ENCODE measurements at regions not wholly inside any gene's neighbourhood (a gene's known extent, or its start where the extent isn't known, plus 50 kb on each side); places are given as distances from the start of the nearest gene placed in this dataset.
"Not testable (repeated sequence)": the region's sequence is repeated elsewhere in the genome, so short reads cannot be mapped to it uniquely, and the experiment has no call there.

DNA sequence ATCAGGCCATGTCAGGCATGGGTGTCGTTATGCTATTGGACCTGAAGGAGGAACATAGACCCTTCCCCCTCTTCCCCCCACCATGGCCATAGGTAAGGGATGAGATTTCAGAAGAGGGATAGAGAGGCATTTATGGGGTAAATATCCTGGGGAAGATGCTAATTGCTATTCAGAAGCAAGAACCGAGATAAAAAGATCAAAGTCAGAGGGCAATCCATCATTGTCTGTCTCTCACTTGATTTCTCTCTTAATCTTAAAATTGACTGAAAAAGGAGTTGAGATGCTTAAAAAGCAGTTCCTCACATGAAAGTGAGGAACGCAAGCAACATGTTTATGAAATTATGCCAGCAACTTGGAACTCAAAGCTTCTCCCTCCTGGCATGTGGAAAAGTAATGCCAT, 212.0 kb downstream of the RPAP3 start:
- Histone ChIP-seq H3K36me3 (no peaks in the 10 kb centered on the region), H3K27me3 (replicated peaks) (no peaks in the 10 kb centered on the region; the same call in 1 of the 2 replicates), H3K27ac (no peak overlapping the region), H3K4me3 (no peak overlapping the region), H3K9me3 (replicated peaks) (no peaks in the 10 kb centered on the region), H3K4me1 (replicated peaks) (no peaks in the 10 kb centered on the region)
- DNase-seq (ENCODE audit: low read depth in 1 of 2, low spot score in 2 of 2), result no peak

DNA sequence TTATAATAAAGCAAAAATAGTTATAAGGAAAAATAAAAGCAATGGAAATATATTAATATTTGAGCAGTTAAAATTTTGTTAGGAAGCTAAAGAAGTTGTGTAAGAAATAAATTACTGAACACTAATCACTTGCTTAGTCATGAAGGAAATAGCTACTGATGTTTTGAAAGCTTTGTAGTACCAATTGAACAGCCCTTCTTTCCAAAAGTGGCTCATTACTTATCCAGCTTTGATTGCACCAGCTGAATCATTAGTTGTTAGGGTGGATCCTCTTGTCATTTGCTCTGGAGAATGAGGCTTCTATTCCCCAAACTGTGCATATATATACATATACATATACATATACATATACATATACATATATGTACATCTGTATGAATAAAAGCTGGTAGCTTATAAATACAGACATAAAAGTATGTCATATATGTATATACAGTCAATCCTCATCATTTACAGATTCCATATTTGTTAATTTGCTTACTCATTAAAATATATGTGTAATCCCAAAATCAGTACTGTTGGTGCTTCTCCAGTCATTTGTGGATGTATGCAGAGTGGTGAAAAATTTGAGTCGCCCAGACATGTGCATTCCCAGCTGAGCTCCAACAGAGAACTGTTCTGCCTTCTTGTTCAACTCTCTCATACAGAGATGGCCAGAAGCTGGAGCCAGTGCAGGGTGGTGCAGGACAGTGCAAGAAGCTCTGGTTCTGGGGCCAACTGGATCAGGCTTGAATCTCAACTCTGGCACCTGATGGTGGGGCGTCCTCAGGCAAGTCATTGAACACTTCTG, 214.1 kb downstream of the RPAP3 start:
- H3K27me3 ChIP-seq (replicated peaks), result no peaks in the 10 kb centered on the region; the same call in 1 of the 2 replicates
- no peaks in the 10 kb centered on the region for H3K9me3 ChIP-seq (replicated peaks)
- no peak for DNase-seq (ENCODE audit: low read depth in 1 of 2, low spot score in 2 of 2)
- no peak overlapping the region for H3K27ac ChIP-seq
- H3K36me3 ChIP-seq, result no peaks in the 10 kb centered on the region
- no peak overlapping the region for H3K4me3 ChIP-seq
- H3K4me1 ChIP-seq (replicated peaks), result peaks cover 11% of the 10 kb centered on the region

DNA sequence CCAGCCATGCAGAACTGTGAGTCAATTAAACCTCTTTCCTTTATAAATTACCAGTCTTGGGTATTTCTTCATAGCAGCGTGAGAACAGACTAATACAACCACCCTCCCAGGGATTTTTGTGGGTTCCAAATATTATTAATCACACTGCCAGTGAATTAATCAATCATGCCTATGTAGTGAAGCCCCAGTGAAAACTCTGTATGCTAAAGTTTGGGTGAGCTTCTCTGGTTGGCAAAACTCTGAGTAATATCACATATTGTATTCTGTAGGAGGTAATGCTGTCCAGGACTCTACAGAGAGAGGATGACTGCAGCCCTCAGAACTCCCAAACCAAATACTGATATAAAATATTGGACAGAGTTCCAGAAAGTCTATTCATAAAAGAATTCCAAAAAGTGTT, 216.9 kb downstream of the RPAP3 start:
- H3K36me3 ChIP-seq, result no peaks in the 10 kb centered on the region
- H3K4me3 ChIP-seq, result no peak overlapping the region
- H3K4me1 ChIP-seq (replicated peaks), result peaks cover 11% of the 10 kb centered on the region
- DNase-seq (ENCODE audit: low read depth in 1 of 2, low spot score in 2 of 2), result no peak
- H3K27ac ChIP-seq, result no peak overlapping the region
- peaks cover 3% of the 10 kb centered on the region; the same call in 1 of the 2 replicates for H3K27me3 ChIP-seq (replicated peaks)
- no peaks in the 10 kb centered on the region for H3K9me3 ChIP-seq (replicated peaks)

DNA sequence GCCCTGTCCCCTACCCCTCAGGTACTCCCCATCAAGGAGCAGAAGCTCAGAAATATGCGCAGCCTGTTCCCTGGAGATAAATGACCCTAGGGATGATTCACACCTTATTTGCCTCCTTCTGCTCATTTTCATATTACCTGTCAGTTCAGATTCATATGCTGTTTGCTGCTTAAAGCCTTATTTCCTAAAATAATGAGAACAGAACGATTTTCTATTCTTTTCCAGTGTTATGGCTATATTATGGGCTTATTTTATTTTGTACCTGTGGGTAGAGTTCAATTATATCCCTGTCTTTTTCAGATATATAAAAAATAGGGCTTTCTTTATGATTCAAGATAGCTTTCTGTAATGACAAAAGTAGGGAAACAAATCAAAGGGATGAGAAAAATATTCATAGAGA, 224.8 kb downstream of the RPAP3 start:
- H3K27ac ChIP-seq, result no peak overlapping the region
- H3K4me1 ChIP-seq (replicated peaks), result no peaks in the 10 kb centered on the region
- no peaks in the 10 kb centered on the region for H3K36me3 ChIP-seq
- H3K27me3 ChIP-seq (replicated peaks), result 0 out of 2 replicates have a peak, but pooled peaks cover 9% of the 10 kb centered on the region
- no peak for DNase-seq (ENCODE audit: low read depth in 1 of 2, low spot score in 2 of 2)
- peaks cover under 1% of the 10 kb centered on the region; the same call in 1 of the 2 replicates for H3K9me3 ChIP-seq (replicated peaks)
- H3K4me3 ChIP-seq, result no peak overlapping the region

DNA sequence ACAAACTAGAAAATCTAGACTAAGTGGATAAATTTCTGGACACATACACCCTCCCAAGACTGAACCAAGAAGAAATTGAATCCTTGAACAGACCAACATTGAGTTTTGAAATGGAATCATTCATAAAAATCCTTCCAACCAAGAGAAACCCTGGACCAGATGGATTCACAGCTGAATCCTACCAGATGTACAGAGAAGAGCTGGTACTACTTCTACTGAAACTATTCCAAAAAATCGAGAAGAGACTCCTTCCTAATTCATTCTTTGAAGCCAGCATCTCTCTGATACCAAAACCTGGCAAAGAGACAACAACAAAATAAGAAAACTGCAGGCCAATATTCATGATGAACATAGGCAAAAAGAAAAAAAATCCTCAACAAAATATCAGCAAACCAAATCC, 227.4 kb downstream of the RPAP3 start:
- no peak for DNase-seq (ENCODE audit: low read depth in 1 of 2, low spot score in 2 of 2)
- no peak overlapping the region for H3K4me3 ChIP-seq
- H3K9me3 ChIP-seq (replicated peaks), result peaks cover 12% of the 10 kb centered on the region
- H3K27me3 ChIP-seq (replicated peaks), result 0 out of 2 replicates have a peak, but pooled peaks cover 7% of the 10 kb centered on the region
- no peaks in the 10 kb centered on the region for H3K36me3 ChIP-seq
- H3K27ac ChIP-seq, result no peak overlapping the region
- H3K4me1 ChIP-seq (replicated peaks), result no peaks in the 10 kb centered on the region

DNA sequence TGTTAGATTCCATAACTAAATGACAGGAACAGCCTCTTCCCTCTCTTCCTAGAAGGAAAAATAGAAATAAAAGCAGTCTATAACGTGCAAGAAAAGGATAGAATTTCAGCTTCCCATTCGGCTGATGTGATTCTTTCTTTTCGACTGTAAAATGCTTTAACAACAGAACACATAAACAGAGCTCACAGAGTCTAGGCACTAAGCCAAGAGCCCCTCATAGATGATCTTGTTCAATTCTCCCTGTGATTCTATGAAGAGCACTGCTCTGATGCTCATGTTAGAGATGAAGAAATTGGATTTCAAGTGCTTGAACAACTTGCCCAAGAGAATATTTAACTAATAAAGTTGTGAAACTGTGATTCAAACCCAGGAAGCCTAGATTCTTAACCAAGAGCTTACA, 232.7 kb downstream of the RPAP3 start:
- Histone ChIP-seq H3K27ac (no peak overlapping the region), H3K4me3 (no peak overlapping the region), H3K27me3 (replicated peaks) (peaks cover 4% of the 10 kb centered on the region; the same call in 1 of the 2 replicates), H3K36me3 (no peaks in the 10 kb centered on the region), H3K9me3 (replicated peaks) (peaks cover 12% of the 10 kb centered on the region), H3K4me1 (replicated peaks) (no peaks in the 10 kb centered on the region)
- DNase-seq (ENCODE audit: low read depth in 1 of 2, low spot score in 2 of 2), result no peak

DNA sequence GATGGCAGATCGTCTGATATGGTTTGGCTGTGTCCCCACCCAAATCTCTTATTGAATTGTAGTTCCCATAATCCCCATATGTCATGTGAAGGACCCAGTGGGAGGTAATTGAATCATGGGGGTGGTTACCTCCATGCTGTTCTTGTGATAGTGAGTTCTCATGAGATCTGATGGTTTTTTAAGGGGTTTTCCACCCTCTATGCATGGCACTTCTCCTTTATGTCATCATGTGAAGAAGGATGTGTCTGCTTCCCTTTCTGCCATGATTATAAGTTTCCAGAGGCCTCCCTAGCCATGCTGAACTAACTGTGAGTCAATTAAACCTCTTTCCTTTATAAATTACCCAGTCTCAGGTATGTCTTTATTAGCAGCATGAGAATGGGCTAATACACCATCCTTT, 235.5 kb downstream of the RPAP3 start:
- not testable (repeated sequence) for H3K27me3 ChIP-seq (replicated peaks); H3K4me1 ChIP-seq (replicated peaks); H3K36me3 ChIP-seq; H3K4me3 ChIP-seq; DNase-seq (ENCODE audit: low read depth in 1 of 2, low spot score in 2 of 2); H3K27ac ChIP-seq; H3K9me3 ChIP-seq (replicated peaks)

DNA sequence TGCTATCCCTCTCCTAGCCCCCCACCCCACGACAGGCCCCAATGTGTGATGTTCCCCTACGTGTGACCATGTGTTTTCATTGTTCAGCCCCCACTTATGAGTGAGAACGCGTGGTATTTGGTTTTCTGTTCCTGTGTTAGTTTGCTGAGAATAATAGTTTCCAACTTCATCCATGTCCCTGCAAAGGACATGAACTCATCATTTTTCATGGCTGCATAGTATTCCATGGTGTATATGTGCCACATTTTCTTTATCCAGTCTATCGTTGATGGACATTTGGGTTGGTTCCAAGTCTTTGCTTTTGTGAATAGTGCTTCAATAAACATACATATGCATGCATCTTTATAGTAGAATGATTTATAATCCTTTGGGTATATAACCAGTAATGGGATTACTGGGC, 241.9 kb downstream of the RPAP3 start:
- not testable (repeated sequence) for H3K27ac ChIP-seq; H3K9me3 ChIP-seq (replicated peaks); H3K27me3 ChIP-seq (replicated peaks); H3K4me1 ChIP-seq (replicated peaks); H3K36me3 ChIP-seq; DNase-seq (ENCODE audit: low read depth in 1 of 2, low spot score in 2 of 2); H3K4me3 ChIP-seq

DNA sequence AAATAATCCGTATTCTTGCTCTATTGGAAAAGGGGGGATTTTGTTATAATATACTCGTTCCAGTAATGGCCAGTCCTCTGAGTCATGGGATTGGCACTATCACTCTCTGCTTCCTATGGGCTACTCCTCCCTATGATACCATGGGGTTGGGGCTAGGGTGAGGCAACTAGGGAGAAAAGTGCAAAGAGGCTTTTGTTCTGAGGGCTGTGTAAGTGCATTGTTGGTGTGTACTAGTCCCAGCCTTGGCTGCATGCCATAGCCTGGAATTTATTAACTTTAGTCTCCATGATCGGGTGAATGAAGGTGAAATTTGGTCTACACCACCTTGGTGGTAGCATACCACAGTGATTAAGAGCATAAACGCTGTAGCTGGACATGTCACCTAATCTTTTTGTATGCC, 247.6 kb downstream of the RPAP3 start:
- DNase-seq (ENCODE audit: low read depth in 1 of 2, low spot score in 2 of 2), result no peak
- Histone ChIP-seq H3K27me3 (replicated peaks) (no peaks in the 10 kb centered on the region), H3K9me3 (replicated peaks) (no peaks in the 10 kb centered on the region), H3K4me3 (no peak overlapping the region), H3K4me1 (replicated peaks) (no peaks in the 10 kb centered on the region), H3K27ac (no peak overlapping the region), H3K36me3 (no peaks in the 10 kb centered on the region)

DNA sequence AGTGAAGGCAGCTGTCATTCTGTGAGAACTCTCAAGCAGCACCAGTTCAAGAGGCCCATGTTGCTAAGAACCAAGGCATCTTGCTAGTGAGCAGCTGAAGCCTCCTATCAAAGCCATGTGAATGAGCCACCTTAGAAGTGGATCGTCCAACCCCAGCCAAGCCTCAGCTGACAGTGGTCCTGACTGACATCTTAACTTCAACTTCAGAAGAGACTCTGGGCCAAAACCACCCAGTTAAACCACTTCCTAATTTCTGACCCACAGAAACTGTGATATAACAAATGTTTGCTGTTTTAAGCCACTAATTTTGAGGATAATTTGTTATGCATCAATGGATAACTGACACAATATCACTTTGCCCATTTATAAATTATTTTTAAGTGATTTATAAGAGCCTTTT, 256.0 kb downstream of the RPAP3 start:
- Histone ChIP-seq H3K4me1 (replicated peaks) (no peaks in the 10 kb centered on the region), H3K27ac (no peak overlapping the region), H3K9me3 (replicated peaks) (no peaks in the 10 kb centered on the region), H3K36me3 (no peaks in the 10 kb centered on the region), H3K4me3 (no peak overlapping the region), H3K27me3 (replicated peaks) (no peaks in the 10 kb centered on the region)
- no peak for DNase-seq (ENCODE audit: low read depth in 1 of 2, low spot score in 2 of 2)

DNA sequence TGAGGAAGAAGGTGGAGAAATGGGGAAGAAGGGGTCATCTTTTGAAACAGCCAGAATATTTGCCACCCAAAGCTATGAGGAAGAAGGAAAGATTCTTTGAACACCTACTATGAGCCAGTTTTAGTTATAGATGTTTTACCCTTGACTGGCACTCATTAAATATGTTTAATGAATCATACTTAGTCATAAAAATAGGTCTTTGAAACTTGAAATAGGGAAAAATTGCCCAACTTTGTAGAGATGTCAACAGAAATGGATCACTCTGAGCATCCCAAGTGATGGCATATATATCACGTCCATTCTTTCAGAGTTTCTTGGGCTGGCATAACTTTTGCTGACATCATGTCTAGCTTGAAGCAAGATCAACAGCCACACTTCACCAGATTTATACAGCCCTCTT, 263.5 kb downstream of the RPAP3 start:
- no peaks in the 10 kb centered on the region for H3K4me1 ChIP-seq (replicated peaks)
- H3K36me3 ChIP-seq, result no peaks in the 10 kb centered on the region
- DNase-seq (ENCODE audit: low read depth in 1 of 2, low spot score in 2 of 2), result no peak
- H3K27me3 ChIP-seq (replicated peaks), result no peaks in the 10 kb centered on the region
- no peak overlapping the region for H3K4me3 ChIP-seq
- H3K9me3 ChIP-seq (replicated peaks), result no peaks in the 10 kb centered on the region
- no peak overlapping the region for H3K27ac ChIP-seq

DNA sequence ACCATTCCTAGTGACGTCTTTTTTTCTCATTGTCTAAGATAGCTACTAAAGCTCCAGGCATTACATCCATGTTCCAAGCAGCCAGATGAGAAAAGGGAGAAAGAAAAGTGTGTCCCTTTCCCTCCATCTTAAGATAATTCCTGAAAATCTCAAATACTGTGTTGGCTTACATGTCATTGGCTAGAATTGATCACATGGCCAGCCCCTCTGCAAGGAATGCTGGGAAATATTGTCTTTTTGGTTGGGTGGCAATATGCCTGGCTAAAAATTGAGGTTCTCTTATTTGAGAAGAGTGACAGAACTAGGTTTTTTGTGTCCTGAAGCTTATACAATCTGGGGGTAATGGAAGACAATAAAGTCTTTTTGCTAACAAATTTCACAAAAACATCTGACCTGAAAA, 264.3 kb downstream of the RPAP3 start:
- H3K36me3 ChIP-seq, result no peaks in the 10 kb centered on the region
- H3K27ac ChIP-seq, result no peak overlapping the region
- no peaks in the 10 kb centered on the region for H3K9me3 ChIP-seq (replicated peaks)
- H3K4me1 ChIP-seq (replicated peaks), result no peaks in the 10 kb centered on the region
- H3K4me3 ChIP-seq, result no peak overlapping the region
- DNase-seq (ENCODE audit: low read depth in 1 of 2, low spot score in 2 of 2), result no peak
- no peaks in the 10 kb centered on the region for H3K27me3 ChIP-seq (replicated peaks)

DNA sequence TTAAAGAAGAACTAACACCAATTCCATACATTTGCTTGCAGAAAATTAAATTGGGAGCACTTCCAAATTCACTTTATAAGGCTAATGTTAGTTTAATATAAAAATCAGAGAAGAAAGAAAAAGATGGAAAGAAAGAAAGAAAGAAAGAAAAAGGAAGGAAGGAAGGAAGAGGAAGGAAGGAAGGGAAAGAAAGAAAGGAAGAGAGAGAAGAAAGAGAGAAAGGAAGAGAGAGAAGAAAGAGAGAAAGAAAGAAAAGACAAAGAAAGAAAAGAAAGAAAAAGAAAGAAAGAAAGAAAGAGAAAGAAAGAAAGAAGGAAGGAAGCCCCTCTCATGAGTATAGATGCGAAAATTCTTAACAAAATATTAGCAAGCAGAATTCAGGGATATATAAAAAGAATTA, 267.7 kb downstream of the RPAP3 start:
- Histone ChIP-seq H3K27ac (no peak overlapping the region), H3K4me3 (no peak overlapping the region), H3K27me3 (replicated peaks) (no peaks in the 10 kb centered on the region), H3K9me3 (replicated peaks) (no peaks in the 10 kb centered on the region), H3K4me1 (replicated peaks) (no peaks in the 10 kb centered on the region), H3K36me3 (no peaks in the 10 kb centered on the region)
- DNase-seq (ENCODE audit: low read depth in 1 of 2, low spot score in 2 of 2), result no peak

DNA sequence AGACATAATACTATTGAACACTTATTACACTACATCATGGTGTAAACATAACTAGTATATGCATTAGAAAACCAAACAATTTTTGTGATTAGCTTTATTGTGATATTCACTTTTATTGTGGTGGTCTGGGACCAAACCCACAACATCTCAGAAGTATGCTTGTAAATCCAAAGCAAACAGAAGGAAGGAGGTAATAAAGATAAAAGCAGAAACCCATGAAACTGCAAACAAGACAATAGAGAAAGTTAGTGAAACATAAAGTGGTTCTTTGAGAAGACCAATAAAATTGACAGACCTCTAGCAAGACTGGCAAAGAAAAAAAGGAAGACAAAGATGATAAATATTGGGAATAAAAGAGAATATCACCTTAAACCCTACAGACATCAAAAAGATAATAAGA, 268.3 kb downstream of the RPAP3 start:
- Histone ChIP-seq H3K27ac (no peak overlapping the region), H3K27me3 (replicated peaks) (no peaks in the 10 kb centered on the region), H3K4me3 (no peak overlapping the region), H3K36me3 (no peaks in the 10 kb centered on the region), H3K4me1 (replicated peaks) (no peaks in the 10 kb centered on the region), H3K9me3 (replicated peaks) (no peaks in the 10 kb centered on the region)
- DNase-seq (ENCODE audit: low read depth in 1 of 2, low spot score in 2 of 2), result no peak

DNA sequence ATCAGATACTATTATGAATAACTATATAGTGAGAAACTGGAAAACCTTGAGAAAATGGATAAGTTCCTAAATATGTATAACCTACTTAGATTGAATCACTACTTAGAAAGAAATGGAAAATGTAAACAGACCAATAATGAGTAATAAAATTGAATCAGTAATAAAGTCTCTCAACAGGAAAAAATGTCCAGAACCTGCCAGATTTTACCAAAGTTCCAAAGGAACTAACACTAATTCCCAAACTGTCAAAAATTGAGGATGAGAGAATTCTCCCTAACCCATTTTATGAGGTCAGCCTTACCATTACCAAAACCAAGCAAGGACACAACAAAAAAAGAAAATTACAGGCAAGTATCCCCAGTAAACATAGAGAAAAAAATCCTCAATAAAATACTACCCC, 272.0 kb downstream of the RPAP3 start:
- Histone ChIP-seq H3K9me3 (replicated peaks) (no peaks in the 10 kb centered on the region), H3K4me1 (replicated peaks) (no peaks in the 10 kb centered on the region), H3K4me3 (no peak overlapping the region), H3K27ac (no peak overlapping the region), H3K36me3 (no peaks in the 10 kb centered on the region), H3K27me3 (replicated peaks) (no peaks in the 10 kb centered on the region)
- DNase-seq (ENCODE audit: low read depth in 1 of 2, low spot score in 2 of 2), result no peak

Measured in SJSA1 (cell line).